CD4-positive, alpha-beta T cell (primary cell): ENCODE measurements at regions not wholly inside any gene's neighbourhood (a gene's known extent, or its start where the extent isn't known, plus 50 kb on each side); places are given as distances from the start of the nearest gene placed in this dataset.

Experiments
- ATAC-seq: fragments of 200-7000 bp; cut with Tn5 transposase; one replicate; pipeline ENCODE4 v1.10.0; 2022; ENCODE audit warnings: mild to moderate bottlenecking; ENCODE audit not compliant: poor library complexity
- CTCF ChIA-PET: fragments of 350-600 bp; sonication (Branson Sonifier 250); formaldehyde crosslinking; loops from one replicate; lab custom pipeline; 2021; ENCODE audit warnings: antibody characterized with exemption, inconsistent platforms; lab: Charles Lee
- POLR2A ChIA-PET: fragments of 350-600 bp; sonication (Branson Sonifier 250); formaldehyde crosslinking; loops from one replicate; lab custom pipeline; 2021; ENCODE audit warnings: antibody characterized with exemption, inconsistent platforms; lab: Charles Lee
- DNase-seq, 14 experiments: peaks; one replicate each; pipeline ENCODE4 v3.0.0-alpha.2; 2013 to 2020; ENCODE audit warnings: mixed read lengths in 2 of 14
- H3K27ac ChIP-seq, 2 donors: one replicate each; pipeline versions ENCODE4 v1.5.1 to v1.7.0; 2013; ENCODE audit warnings: low read length in 2 of 2, low read depth in 1 of 2, mild to moderate bottlenecking in 1 of 2
- H3K27me3 ChIP-seq, 2 experiments: 1 replicate in 1 of 2; 2 replicates in 1 of 2; pipeline versions ENCODE4 v1.6.1 to v1.7.0; 2013; ENCODE audit warnings: low read length in 2 of 2, control low read depth in 1 of 2, mild to moderate bottlenecking in 1 of 2, moderate library complexity in 1 of 2; ENCODE audit not compliant: insufficient read depth in 2 of 2, control insufficient read depth in 1 of 2
- H3K36me3 ChIP-seq: one replicate; pipeline ENCODE4 v1.6.1; 2013; ENCODE audit warnings: low read length, control low read depth; ENCODE audit not compliant: insufficient read depth
- H3K4me1 ChIP-seq: one replicate; pipeline ENCODE4 v1.6.1; 2013; ENCODE audit warnings: low read length, control low read depth; ENCODE audit not compliant: insufficient read depth
- H3K4me3 ChIP-seq: one replicate; pipeline ENCODE4 v1.5.1; 2013; ENCODE audit warnings: mild to moderate bottlenecking, low read length, moderate library complexity
- H3K9me3 ChIP-seq, 2 experiments: 1 replicate in 1 of 2; 2 replicates in 1 of 2; pipeline versions ENCODE4 v1.6.1 to v1.7.0; 2013; ENCODE audit warnings: low read length in 2 of 2, mild to moderate bottlenecking in 2 of 2, control low read depth in 1 of 2, moderate library complexity in 1 of 2; ENCODE audit not compliant: control insufficient read depth in 1 of 2, insufficient read depth in 1 of 2
- H3K27ac Mint-ChIP-seq: one replicate; pipeline ENCODE4 v1.8.0; 2020; ENCODE audit warnings: mixed read lengths
- H3K27me3 Mint-ChIP-seq: one replicate; pipeline ENCODE4 v1.8.0; 2021; ENCODE audit warnings: mixed read lengths
- H3K36me3 Mint-ChIP-seq: one replicate; pipeline ENCODE4 v1.8.0; 2021; ENCODE audit warnings: low read depth, mixed read lengths
- H3K4me1 Mint-ChIP-seq: one replicate; pipeline ENCODE4 v1.8.0; 2021; ENCODE audit warnings: low read depth, mixed read lengths
- H3K4me3 Mint-ChIP-seq: one replicate; pipeline ENCODE4 v1.8.0; 2020; ENCODE audit warnings: mild to moderate bottlenecking, mixed read lengths
- H3K9me3 Mint-ChIP-seq: one replicate; pipeline ENCODE4 v1.8.0; 2020; ENCODE audit warnings: mixed read lengths
- CTCF ChIP-seq: fragments of 200-600 bp; IDR thresholded peaks from one replicate; pipeline ENCODE4 v1.8.0; 2022; ENCODE audit warnings: antibody characterized with exemption, mild to moderate bottlenecking
- intact Hi-C, 2 experiments: fragments of 100-400 bp; cut with DNase I in 1 of 2; cut with micrococcal nuclease in 1 of 2; formaldehyde crosslinking; loops; one replicate each; pipeline versions ENCODE4 v1.15.1 to v1.9.0; 2023 to 2025; cut with DNase I, micrococcal nuclease

- POLR2A ChIA-PET = no interaction called here
- Mint-ChIP-seq H3K4me1 (no peaks in the 10 kb centered on the region), H3K36me3 (no peaks in the 10 kb centered on the region), H3K27ac (no peak overlapping the region), H3K27me3 (peaks cover 14% of the 10 kb centered on the region), H3K9me3 (no peaks in the 10 kb centered on the region), H3K4me3 (no peak overlapping the region)
- ATAC-seq (no peak), DNase-seq (no peak)
- H3K36me3 ChIP-seq = no peaks in the 10 kb centered on the region
- H3K4me3 ChIP-seq = no peak overlapping the region
- H3K27ac ChIP-seq = no peak overlapping the region
- peaks cover 0 to 4% of the 10 kb centered on the region in 2 experiments for H3K27me3 ChIP-seq
- no peak for TF ChIP-seq CTCF
- CTCF ChIA-PET = no interaction called here
- no peaks in the 10 kb centered on the region for H3K4me1 ChIP-seq
- H3K9me3 ChIP-seq = peaks cover 0 to 4% of the 10 kb centered on the region in 2 experiments
- intact Hi-C loops = no loop called here
These were observed 125.2 kb upstream of the SNX19 start for GRCh38 chr11:131041331-131042040.

GRCh38 chr11:131042041-131042390 lies 125.7 kb upstream of the SNX19 start:
- no peak overlapping the region for H3K27ac ChIP-seq
- no peaks in the 10 kb centered on the region for H3K36me3 Mint-ChIP-seq
- POLR2A ChIA-PET = no interaction called here

GRCh38 chr11:131043251-131043650 lies 127.0 kb upstream of the SNX19 start:
- Mint-ChIP-seq H3K36me3 (no peaks in the 10 kb centered on the region), H3K27me3 (peaks cover 16% of the 10 kb centered on the region), H3K27ac (no peak overlapping the region), H3K4me3 (no peak overlapping the region), H3K9me3 (no peaks in the 10 kb centered on the region), H3K4me1 (no peaks in the 10 kb centered on the region)
- ATAC-seq (no peak), DNase-seq (no peak)
- Histone ChIP-seq H3K4me1 (no peaks in the 10 kb centered on the region), H3K36me3 (no peaks in the 10 kb centered on the region), H3K27me3 (no peaks in the 10 kb centered on the region), H3K4me3 (no peak overlapping the region), H3K27ac (no peak overlapping the region), H3K9me3 (no peaks in the 10 kb centered on the region)
- ChIA-PET POLR2A (no interaction called here), CTCF (no interaction called here)
- TF ChIP-seq CTCF = no peak
- intact Hi-C loops = no loop called here

More at GRCh38 chr11:131042041-131042390, 125.7 kb upstream of the SNX19 start:
- ATAC-seq = no peak
- H3K36me3 ChIP-seq = no peaks in the 10 kb centered on the region
- intact Hi-C loops = no loop called here
- no peaks in the 10 kb centered on the region for H3K9me3 Mint-ChIP-seq
- DNase-seq = no peak
- peaks cover 0 to 4% of the 10 kb centered on the region in 2 experiments for H3K9me3 ChIP-seq
- H3K4me1 ChIP-seq = no peaks in the 10 kb centered on the region
- H3K4me1 Mint-ChIP-seq = no peaks in the 10 kb centered on the region
- H3K27me3 ChIP-seq = peaks cover 0 to 4% of the 10 kb centered on the region in 2 experiments
- no peak overlapping the region for H3K4me3 Mint-ChIP-seq
- H3K27me3 Mint-ChIP-seq = peaks cover 9% of the 10 kb centered on the region
- TF ChIP-seq CTCF = no peak
- H3K27ac Mint-ChIP-seq = no peak overlapping the region
- H3K4me3 ChIP-seq = no peak overlapping the region
- CTCF ChIA-PET = no interaction called here
